Smooth muscle cell (in vitro differentiated cells): ENCODE measurements at regions not wholly inside any gene's neighbourhood (a gene's known extent, or its start where the extent isn't known, plus 50 kb on each side); places are given as distances from the start of the nearest gene placed in this dataset.
"Not testable (repeated sequence)": the region's sequence is repeated elsewhere in the genome, so short reads cannot be mapped to it uniquely, and the experiment has no call there.

Experiments used
- DNase-seq: peaks from one replicate; lab custom pipeline; 2025; ENCODE audit not compliant: unreplicated experiment; lab: John Stamatoyannopoulos, UW
- H2AFZ ChIP-seq: fragments of 200-600 bp; sonication (generic); 2 replicates; pipeline ENCODE4 v1.6.0; 2016; ENCODE audit warnings: antibody characterized with exemption, low read depth, mild to moderate bottlenecking
- H3F3A ChIP-seq: fragments of 200-600 bp; sonication (generic); 2 replicates; pipeline ENCODE4 v1.6.0; 2017; ENCODE audit warnings: antibody characterized with exemption, low read depth
- H3K27ac ChIP-seq: fragments of 200-600 bp; sonication (generic); 2 replicates; pipeline ENCODE4 v1.5.1; 2016; ENCODE audit warnings: low read depth, mild to moderate bottlenecking
- H3K27me3 ChIP-seq: fragments of 200-600 bp; sonication (generic); 2 replicates; pipeline ENCODE4 v1.6.1; 2016; ENCODE audit warnings: low read depth, mild to moderate bottlenecking
- H3K36me3 ChIP-seq: fragments of 200-600 bp; sonication (generic); 2 replicates; pipeline ENCODE4 v1.5.1; 2016; ENCODE audit warnings: low read depth
- H3K4me1 ChIP-seq: fragments of 200-600 bp; sonication (generic); 2 replicates; pipeline ENCODE4 v1.5.1; 2016; ENCODE audit warnings: low read depth
- H3K4me2 ChIP-seq: fragments of 200-600 bp; sonication (generic); 2 replicates; pipeline ENCODE4 v1.6.0; 2016; ENCODE audit warnings: mild to moderate bottlenecking
- H3K4me3 ChIP-seq: fragments of 200-600 bp; sonication (generic); 2 replicates; pipeline ENCODE4 v1.5.1; 2016; ENCODE audit warnings: mild to moderate bottlenecking
- H3K79me2 ChIP-seq: fragments of 200-600 bp; sonication (generic); 2 replicates; pipeline ENCODE4 v1.6.0; 2016; ENCODE audit warnings: low read depth, mild to moderate bottlenecking
- H3K9ac ChIP-seq: fragments of 200-600 bp; sonication (generic); 2 replicates; pipeline ENCODE4 v1.6.0; 2016; ENCODE audit warnings: low read depth
- H3K9me3 ChIP-seq: fragments of 200-600 bp; sonication (generic); replicated peaks from 2 replicates; pipeline ENCODE4 v1.5.1; 2016; ENCODE audit warnings: low read depth
- H4K20me1 ChIP-seq: fragments of 200-600 bp; sonication (generic); 2 replicates; pipeline ENCODE4 v1.6.0; 2016; ENCODE audit warnings: low read depth
- WGBS: methylation state at CpG from one replicate; pipeline ENCODE4 v1.1.7; 2016; ENCODE audit warnings: low lambda C conversion rate; 5-methylcytosine and 5-hydroxymethylcytosine counted together
- TF ChIP-seq, protein P1 (sequence below): fragments of 200-600 bp; sonication (generic); IDR thresholded peaks from 2 replicates; pipeline ENCODE4 v1.5.1; 2017; ENCODE audit warnings: borderline replicate concordance, mild to moderate bottlenecking, antibody characterized with exemption; ENCODE audit not compliant: insufficient read depth, poor library complexity, severe bottlenecking

DNA sequence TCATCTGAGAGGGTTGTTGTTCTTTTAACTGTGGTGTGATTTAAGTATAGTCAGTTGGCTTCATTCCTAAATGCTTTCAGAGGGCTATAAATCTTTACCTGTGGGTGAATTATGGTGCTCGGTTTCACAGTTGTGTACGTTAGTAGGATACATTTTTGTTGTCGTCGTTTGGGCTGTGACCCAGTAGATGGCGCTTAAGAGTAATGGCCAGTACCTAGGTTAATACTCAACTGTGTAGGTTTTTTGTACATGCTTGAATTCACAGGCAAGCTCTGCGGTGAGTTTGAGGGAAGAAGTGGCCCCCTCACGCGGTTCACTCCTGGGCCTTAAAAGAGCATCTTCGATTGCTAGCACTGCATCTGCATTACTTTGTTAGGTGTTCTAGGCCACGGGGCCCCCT is 571.7 kb upstream of the TGIF2LX start:
- WGBS, result 25% methylated on average over 6 of the region's 10 CpGs
- H4K20me1 ChIP-seq, H3F3A ChIP-seq, H3K4me2 ChIP-seq, H3K27ac ChIP-seq, H3K36me3 ChIP-seq, H3K4me1 ChIP-seq, H3K27me3 ChIP-seq, H3K4me3 ChIP-seq, DNase-seq, H3K9me3 ChIP-seq, H3K9ac ChIP-seq, H3K79me2 ChIP-seq: not testable (repeated sequence)
- TF ChIP-seq, protein P1, sequence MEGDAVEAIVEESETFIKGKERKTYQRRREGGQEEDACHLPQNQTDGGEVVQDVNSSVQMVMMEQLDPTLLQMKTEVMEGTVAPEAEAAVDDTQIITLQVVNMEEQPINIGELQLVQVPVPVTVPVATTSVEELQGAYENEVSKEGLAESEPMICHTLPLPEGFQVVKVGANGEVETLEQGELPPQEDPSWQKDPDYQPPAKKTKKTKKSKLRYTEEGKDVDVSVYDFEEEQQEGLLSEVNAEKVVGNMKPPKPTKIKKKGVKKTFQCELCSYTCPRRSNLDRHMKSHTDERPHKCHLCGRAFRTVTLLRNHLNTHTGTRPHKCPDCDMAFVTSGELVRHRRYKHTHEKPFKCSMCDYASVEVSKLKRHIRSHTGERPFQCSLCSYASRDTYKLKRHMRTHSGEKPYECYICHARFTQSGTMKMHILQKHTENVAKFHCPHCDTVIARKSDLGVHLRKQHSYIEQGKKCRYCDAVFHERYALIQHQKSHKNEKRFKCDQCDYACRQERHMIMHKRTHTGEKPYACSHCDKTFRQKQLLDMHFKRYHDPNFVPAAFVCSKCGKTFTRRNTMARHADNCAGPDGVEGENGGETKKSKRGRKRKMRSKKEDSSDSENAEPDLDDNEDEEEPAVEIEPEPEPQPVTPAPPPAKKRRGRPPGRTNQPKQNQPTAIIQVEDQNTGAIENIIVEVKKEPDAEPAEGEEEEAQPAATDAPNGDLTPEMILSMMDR, result peak; percentile 40
- H2AFZ ChIP-seq, result peak overlapping the region; percentile 95

DNA sequence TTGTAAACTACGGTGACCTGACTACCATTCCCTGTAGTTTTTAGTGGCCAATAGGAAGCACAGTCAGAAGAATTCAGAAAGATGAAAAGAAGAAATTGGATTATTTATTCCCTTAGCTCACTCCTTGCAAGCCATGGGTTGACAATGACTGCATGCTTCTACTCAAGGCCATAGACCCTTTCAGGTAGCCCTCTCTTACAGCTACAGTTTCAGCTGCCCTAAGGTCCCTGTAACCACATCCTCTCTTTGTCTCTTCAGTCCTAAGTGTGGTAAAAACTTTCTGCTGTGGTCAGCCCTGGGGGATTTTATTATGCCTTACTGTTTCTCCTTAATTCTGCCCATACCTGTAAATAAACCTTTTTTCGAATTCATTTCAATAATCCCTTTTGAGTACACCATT is 551.8 kb upstream of the TGIF2LX start:
- H3K4me1 ChIP-seq, H3K4me2 ChIP-seq, H3K9ac ChIP-seq, H3K36me3 ChIP-seq, DNase-seq, H3K4me3 ChIP-seq, H3K9me3 ChIP-seq, H3F3A ChIP-seq, H4K20me1 ChIP-seq, H2AFZ ChIP-seq, H3K27me3 ChIP-seq, H3K27ac ChIP-seq, H3K79me2 ChIP-seq: not testable (repeated sequence)
- WGBS, result 83% methylated on average over 2 of the region's 2 CpGs

DNA sequence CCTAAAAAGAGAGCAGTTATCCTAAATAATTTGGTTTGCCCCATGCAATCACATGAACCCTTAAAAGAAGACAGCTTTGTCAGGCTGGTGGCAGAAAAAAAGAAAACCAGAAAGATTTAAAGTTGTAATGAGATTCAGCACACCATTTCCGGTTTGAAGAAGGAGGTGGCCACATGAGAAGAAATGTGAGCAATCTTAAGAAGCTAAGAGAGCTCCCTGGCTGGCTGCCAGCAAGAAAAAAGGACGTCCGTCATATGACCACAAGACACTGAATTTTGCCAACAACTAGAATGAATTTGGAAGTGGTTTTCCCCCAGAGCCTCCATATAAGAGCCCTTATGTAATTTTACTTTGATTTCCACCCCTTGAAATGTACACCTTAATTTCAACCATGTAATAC is 528.7 kb upstream of the TGIF2LX start:
- not testable (repeated sequence) for H3K4me2 ChIP-seq, H3K79me2 ChIP-seq, H3K27me3 ChIP-seq, H2AFZ ChIP-seq, H3K36me3 ChIP-seq, H3K4me3 ChIP-seq, H3F3A ChIP-seq, H3K9ac ChIP-seq, H3K4me1 ChIP-seq, DNase-seq, H3K9me3 ChIP-seq, H4K20me1 ChIP-seq, H3K27ac ChIP-seq
- WGBS, result 75% methylated on average over 3 of the region's 3 CpGs

DNA sequence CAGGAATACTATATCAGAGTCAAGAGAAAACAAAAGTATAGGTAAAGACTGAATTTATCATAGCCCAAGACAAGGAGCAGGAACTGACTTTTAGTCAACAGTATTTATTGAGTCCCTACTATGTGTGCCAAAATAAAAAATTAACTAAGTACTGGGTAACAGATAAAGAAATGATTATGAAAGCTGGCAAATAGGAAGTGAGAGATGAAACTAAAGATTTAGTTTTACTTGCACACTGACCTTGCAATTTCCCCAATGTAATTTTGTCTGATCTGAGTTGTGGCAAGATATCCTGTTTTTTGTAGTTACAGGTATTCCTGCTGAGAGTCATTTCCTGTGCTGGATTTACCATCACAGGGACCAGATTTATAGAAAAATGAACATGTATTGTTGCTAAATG is 518.9 kb upstream of the TGIF2LX start:
- not testable (repeated sequence) for H3K27ac ChIP-seq, H2AFZ ChIP-seq, H3K4me2 ChIP-seq, H3K36me3 ChIP-seq, H3K79me2 ChIP-seq, H3F3A ChIP-seq, H4K20me1 ChIP-seq, H3K9ac ChIP-seq, H3K4me3 ChIP-seq, H3K27me3 ChIP-seq, H3K4me1 ChIP-seq, DNase-seq, H3K9me3 ChIP-seq

DNA sequence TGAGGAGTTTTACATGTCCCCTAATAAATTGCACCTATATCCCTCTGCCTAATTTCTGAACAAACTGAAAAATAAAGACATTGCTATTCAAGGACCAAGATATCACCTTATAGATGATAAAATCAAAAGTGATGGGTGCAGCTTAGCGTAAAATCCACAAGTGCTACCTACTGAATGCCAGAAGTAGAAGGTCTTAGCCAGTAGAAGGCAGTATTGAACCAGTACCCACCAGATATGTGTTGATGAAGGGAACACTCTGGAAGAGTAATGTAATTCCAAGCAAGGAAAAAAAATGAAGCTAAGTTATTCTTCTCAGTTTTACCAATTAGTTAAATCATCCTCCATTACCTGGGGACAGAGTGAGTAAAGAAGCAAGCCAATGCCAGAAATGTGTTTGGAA is 516.6 kb upstream of the TGIF2LX start:
- not testable (repeated sequence) for H4K20me1 ChIP-seq, H3F3A ChIP-seq, H3K4me3 ChIP-seq, H3K27me3 ChIP-seq, H3K9ac ChIP-seq, H3K4me1 ChIP-seq, H2AFZ ChIP-seq, H3K9me3 ChIP-seq, H3K4me2 ChIP-seq, H3K27ac ChIP-seq, DNase-seq, H3K36me3 ChIP-seq, H3K79me2 ChIP-seq
- 83% methylated on average over 1 of the region's 1 CpG for WGBS

DNA sequence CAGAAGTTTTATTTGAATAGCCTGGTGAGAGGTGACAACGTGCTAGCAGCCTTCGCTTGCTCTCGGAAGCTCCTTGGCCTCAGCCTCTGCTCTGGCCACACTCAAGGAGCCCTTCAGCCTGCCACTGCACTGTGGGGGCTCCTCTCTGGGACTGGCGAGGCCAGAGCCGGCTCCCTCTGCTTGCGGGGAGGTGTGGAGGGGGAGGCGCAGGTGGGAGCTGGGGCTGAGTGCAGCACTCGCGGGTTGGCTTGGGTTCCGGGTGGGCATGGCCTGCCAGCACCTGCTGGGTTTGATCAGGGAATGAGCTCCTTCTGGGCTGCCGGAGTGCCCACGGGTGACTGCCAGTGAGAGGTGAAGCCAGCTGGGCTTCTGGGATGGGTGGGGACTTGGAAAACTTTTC is 504.8 kb upstream of the TGIF2LX start:
- H3K4me1 ChIP-seq, DNase-seq, H3K4me2 ChIP-seq, H4K20me1 ChIP-seq, H3F3A ChIP-seq, H3K36me3 ChIP-seq, H3K4me3 ChIP-seq, H3K27me3 ChIP-seq, H3K9me3 ChIP-seq, H3K79me2 ChIP-seq, H3K9ac ChIP-seq, H2AFZ ChIP-seq, H3K27ac ChIP-seq: not testable (repeated sequence)
- WGBS, result 97% methylated on average over 12 of the region's 12 CpGs

DNA sequence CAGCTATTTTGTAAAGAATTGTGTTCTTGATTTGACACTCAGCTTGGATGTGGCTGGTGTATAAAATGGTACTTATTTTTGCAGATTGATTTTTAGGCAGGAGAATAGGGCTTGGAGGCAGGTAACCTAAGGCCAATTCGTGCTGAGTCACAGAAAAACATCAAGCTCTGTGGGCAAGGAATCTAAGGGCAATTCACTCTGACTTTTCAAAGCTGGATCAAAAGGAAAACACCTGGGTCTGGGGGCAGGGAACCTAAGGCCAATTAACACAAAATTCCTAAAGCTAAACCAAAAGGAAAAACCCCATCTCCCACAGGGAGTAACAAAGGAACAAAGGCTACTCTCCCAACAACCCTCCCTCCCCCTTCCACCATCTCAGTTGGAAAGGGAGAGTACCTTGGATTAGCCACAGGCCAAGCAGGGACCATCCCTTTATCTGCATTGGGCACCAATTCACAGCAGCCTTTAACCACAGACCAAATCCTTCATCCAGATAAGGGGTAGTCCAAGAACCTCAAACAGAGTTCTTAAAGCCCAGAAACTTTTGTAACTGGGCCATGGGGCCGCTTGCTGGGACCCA is 489.0 kb upstream of the TGIF2LX start:
- H3K79me2 ChIP-seq, H2AFZ ChIP-seq, H3K4me1 ChIP-seq, H3K4me3 ChIP-seq, H3K9me3 ChIP-seq, H3K9ac ChIP-seq, H4K20me1 ChIP-seq, H3K4me2 ChIP-seq, H3K27ac ChIP-seq, H3K27me3 ChIP-seq, H3K36me3 ChIP-seq, H3F3A ChIP-seq, DNase-seq: not testable (repeated sequence)
- 38% methylated on average over 1 of the region's 2 CpGs for WGBS
